ENCODE measurements at regions not wholly inside any gene's neighbourhood (a gene's known extent, or its start where the extent isn't known, plus 50 kb on each side); places are given as distances from the start of the nearest gene placed in this dataset.

DNA sequence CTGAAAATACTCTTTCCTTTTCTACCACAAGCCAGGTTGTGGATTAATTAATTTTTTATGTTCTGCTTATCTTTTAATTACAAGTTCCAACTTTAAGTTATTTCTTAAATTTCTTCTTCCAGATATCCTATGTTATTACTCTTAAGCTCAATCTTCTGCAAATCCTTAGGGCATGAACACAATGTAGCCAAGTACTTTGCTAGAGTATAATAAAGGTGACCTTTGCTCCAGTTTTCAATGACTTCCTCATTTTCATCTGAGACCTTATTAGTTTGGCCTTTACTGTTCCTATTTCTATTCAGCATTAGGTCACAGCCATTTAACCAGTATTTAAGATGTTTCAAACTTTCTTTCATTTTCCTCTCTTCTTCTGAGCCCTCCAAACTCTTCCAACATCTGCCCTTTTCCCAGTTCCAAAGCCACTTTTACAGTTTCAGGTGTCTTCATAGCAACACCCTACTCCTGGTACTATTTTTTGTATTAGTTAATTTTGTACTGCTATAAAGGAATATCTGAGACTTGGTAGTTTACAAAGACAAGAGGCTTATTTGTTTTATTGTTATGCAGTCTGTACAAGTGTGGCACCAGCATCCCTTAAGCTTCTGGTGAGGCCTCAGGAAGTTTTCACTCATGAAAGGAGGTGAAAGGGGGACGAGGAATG is 886.2 kb upstream of the GHITM start:
- DNase-seq: no peak

DNA sequence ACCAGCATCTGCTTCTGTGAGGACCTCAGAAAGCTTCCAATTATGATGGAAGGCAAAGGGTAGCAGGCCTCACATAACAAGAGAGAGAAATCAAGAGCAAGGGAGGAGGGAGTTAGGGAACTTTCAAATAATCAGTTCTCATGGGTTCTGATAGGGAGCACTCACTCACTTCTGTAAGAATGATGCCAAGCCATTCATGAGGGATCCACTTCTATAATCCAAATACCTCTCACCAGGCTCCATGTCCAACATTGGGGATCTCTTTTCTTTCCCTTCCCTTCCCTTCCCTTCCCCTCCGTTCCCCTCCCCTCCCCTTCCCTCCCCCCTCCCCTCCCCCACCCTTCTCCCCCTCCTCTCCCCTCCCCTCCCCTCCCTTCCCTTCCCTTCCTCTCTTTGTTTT is 884.6 kb upstream of the GHITM start:
- no peak for DNase-seq

DNA sequence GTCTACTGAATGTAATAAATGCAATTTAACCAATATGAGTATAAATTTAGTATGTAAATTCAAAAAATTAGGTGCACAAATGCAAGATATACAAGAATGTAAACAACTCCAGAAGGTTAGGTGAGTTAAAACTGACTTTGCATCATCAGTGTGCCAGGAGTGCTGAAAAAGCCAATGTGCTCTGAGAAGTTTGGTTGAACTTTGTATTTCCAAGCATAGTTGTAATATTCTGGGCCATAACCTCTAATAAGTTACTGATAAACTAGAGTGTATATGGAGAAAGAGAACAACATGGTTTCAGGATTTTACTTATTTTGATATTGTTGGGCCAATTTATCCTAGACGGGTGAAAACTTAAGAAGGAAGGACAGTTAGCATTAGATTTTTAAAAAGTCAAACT is 876.9 kb upstream of the GHITM start:
- no peak for DNase-seq

DNA sequence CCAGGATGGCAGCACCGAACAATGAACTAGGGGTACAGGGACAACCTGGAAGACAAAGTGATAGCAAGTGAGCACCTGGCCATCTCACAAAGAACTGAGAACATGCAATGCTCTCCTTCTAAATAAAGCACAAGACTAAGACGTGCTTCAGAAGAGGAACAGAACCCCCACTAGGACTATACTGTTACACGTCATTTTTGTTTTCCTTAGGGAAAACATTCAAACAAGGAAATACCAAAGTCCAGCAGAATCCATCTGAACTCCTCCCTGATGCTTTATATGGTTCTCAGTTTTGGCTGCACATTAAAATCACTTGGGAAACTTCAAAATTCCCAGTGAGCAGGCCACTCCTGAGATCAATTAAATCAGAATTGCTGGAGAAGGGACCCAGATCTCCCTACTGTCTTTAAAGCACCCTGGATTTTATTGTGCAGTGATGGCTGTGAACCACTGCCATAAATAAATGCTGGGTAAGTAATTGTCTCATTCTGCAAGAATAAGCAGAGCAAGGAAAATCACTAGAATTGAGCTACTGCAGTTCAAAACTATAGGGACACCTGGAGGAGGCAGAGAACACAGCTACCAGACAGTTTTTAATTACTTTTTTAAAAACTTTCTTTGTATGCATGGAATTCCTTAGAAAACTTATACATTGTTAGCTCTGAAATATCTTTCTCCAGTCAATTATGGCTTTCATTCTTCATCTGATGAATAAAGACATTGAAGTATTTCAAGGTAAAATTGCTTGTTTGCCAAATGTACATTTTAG is 866.5 kb upstream of the GHITM start:
- no peak for DNase-seq

DNA sequence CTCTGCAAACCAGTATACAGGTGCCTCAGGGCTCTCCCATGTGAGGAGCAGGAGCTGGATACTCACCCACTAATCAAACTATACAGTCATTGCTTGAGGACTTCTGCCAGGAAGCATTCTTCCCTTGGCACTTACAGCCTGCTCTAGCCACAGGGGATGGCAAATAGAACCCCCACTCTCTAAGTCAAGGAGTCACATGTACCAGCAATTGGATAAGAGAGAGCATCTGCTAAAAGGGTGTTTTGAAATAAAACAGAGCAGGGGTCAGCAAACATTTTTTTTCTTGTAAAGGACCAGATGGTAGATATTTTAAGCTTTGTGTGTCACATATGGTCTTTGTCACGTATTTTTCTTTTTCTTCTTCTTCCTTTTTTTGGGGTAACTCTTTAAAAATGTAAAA is 865.2 kb upstream of the GHITM start:
- no peak for DNase-seq

DNA sequence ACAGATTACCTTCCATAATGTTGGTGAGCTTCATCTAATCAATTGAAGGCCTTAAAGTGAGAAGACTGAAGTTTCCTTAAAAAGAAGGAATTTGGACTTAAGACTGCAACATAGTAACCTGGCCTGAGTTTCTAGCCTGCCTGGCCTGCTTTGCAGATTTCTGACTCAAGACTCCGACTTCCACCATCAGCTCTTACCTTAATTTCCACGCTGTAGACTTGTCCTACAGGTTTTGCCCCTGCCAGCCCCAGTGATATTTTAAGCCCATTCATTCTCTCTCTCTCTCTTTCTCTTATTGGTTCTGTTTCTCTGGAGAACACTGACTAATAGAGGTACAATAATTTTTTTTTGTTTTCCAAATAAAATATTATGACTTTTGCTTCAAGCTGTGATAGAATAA is 862.3 kb upstream of the GHITM start:
- no peak for DNase-seq

DNA sequence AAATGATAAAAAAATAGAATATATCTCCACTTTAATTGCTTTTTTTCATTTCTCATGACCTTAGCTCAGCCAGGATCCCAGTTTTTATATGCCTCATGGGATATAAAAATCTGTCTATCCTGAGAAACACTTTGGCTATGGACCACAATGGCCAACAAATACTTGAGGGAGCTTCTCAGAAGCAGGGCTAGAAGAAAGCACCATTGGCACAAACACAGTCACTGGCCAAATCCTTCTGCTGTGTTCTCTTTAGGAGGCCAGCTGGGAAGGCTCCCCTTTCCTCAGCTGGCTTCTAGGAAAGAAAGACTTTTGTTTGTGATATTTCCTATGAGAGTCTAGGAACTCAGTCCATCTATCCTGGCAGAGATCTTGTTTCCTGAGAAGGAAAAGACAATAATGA is 856.2 kb upstream of the GHITM start:
- DNase-seq: no peak

DNA sequence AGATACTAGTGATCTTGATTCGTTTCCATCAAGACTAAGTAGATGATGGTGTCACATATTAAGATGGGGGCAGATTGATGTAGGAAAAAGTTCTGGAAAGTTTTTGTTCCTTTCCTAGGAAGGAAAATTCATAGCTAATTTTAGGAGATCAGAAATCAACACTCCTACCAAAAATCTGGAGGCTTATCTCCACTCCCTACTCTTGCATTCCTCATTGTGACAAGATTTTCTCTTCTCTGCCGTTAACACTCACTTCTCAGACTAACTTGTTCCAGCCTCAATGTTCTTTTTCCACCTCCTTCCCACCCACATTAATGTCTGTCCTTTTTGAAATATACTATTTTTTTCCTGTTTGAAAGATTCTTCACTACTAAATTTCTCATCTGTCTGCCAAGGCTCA is 851.9 kb upstream of the GHITM start:
- DNase-seq: no peak

DNA sequence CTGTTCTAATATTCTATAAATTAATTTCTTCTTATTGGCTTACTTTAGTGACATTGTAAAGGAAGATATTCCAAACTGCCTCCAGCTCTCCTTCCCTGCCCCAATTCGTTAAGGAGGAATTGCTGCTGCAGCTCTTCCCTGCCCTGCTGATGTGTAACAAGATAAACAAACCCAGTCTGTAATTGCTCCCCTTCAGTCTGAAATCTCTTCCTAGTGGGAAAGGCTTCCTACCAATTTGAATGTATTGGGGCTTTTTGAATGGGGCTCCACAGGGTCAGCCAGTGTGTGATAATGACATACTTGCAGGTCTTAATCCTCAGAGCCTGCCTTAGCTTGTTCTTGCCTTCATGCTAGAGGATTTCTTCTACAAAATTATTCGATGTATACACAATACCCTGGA is 849.9 kb upstream of the GHITM start:
- no peak for DNase-seq

DNA sequence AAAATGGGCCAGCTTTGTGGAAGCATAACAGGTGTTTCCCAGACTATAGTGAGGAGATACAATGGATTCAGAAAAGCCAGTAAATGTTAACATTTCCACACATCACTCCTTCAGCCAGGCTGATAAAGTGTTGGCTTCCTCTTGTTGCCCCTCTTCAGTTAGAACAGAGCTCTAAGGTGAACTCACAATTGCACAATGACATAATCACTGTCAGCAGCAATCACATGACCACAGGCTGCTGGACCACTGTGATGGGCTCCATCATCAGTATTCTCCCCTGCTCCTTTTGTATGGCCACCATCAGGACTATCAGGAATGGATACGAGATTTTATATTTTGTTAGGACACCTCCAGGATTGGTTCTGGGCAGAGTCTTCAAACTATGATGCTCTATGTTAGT is 849.4 kb upstream of the GHITM start:
- no peak for DNase-seq

DNA sequence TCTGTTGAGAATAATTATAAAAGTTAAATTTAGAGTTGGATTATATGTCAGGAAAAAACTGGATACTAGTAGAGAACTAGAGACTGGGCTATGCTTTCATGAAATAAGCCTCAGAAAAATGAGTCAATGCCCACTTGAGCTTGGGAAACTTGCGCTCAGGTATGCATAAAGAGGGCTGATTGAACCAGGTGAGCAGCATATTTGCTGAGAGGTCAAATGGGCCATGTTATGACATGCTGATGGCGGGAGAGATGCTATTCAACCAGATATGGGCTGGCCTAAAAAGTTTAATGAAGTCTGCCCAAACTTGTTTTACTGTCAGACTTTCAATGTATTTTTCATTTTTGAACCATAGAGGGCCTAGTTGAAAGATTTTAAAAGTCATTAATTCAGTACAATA is 837.6 kb upstream of the GHITM start:
- DNase-seq: no peak

DNA sequence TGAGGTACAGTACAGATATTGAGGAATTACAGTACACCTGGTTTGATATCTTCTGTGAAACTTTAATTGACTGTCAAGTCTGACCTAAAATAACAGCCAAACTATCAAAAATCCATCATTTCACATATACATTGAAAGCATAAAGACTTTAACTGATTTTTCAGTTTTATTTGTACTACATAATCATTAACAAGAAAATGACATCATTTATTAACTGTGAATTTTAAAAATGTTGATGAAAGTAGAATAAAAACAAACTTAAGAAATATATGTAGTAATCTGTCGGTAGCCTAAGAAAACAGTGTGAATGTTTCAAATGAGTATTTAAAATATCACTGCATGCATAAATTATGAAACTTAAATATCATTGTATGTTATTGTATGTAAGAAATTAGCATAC is 836.7 kb upstream of the GHITM start:
- DNase-seq: no peak

DNA sequence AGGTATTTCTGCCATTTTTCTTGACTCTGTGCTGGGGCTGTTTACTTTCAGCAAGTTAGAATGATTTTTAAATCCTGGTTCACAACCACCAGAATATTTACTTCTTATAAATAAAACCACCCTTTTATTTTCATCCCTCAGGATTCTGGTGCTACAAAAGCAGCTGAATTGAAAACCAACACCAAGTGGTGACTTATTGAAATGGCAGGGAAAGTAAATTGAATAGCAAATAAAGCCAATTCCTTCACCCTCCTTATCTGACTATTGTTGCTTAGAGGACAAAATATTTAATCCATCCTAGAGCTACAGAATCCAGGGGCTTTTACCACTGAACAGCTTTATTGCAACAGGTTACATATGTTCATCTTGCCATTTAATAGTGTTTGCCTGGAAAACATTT is 828.6 kb upstream of the GHITM start:
- no peak for DNase-seq

DNA sequence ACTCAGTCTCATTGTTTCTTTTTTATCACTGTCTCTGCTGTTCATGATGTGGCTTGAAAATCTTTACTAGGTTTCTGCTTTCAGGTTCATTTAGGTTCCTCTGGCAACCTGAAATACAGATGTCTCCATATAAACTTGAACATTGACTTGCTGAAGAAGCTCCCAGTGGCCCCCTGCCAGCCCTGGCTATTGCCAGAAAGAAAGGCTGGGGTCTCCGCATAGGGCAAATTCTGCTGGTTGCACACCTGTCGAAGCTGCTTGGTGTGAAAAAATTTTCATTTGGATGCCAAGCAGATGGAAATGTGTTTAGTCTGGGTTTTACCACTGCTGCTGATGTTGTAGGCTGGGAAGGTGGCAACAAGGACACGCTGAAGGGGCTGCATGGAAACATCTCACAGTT is 826.7 kb upstream of the GHITM start:
- DNase-seq: no peak

DNA sequence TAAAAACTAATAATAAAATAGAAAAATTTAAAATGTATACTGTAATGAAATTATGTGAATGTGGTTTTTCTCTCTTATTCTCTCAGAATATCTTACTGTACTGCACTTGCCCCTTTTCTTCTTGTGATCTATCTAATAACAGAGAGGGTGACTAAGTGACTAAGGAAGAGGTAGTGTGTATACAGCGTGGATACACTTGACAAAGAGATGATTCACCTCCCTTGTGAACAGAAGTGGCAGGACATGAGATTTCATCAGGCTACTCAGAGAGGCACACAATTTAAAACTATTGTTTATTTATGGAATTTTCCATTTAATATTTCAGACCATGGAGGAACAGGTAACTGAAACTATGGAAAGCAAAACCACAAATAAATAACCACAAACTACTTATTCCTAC is 806.6 kb upstream of the GHITM start:
- DNase-seq: no peak

DNA sequence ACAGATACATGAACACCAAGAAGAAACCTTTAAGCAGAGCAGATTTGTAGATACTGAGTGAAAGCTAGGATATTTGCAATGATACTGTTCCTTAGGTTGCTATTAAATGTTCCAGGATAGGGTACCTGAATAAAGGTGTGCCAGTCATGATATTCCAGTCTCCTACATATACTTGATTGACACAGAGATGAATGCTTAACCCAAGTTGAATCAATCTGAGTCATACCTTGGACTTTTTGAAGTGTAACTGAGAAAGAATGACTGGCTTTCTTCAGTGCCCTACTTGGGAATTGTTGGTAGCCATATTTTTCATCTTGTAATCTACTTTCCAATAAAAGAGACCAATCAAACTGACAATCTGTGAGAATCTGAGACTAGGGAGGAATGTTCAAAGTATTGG is 805.7 kb upstream of the GHITM start:
- no peak for DNase-seq

DNA sequence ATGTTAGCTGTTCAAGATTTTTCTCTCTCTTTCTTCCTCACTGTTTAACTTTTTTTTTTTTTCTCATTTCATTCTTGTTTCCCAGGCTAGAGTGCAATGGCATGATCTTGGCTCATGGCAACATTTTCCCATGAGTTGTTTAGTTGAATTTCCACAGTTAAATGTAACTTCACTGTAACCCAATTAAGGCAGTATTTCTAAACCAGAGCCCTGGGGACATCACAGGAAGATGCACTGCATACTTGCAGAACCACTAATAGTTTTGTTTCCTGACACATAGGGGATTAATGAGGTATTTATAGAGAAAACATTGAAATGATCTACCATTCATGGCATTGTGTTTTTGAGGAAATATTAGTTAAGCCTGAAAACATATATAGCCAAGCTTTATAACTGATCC is 795.6 kb upstream of the GHITM start:
- DNase-seq: no peak

DNA sequence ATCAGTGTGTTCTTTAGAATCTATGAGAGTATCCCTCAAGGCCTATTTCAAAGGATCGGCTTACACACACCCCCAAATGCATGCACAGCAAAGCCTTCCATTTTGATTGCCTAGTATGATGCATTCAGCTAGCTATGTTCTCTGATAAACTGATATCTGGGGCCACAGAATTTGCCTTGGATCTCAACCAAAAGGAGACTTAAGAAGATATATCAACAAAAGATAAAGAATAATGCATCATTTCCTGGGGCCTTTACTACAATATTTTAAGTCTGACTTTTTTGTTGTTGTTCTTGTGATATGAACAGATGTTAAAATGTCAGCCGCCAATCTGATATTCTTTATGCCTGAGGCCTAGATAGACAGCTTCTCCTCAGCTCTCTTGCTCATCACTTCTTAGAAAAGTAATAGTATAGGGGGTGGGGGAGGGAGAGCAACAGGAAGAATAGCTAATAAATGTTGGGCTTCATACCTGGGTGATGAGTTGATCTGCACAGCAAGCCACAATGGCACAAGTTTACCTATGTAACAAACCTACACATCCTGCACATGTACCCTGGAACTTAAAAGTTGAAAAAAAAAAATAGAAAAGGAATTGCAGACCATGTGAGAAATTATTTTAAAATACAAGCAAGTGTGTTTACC is 792.9 kb upstream of the GHITM start:
- no peak for DNase-seq

DNA sequence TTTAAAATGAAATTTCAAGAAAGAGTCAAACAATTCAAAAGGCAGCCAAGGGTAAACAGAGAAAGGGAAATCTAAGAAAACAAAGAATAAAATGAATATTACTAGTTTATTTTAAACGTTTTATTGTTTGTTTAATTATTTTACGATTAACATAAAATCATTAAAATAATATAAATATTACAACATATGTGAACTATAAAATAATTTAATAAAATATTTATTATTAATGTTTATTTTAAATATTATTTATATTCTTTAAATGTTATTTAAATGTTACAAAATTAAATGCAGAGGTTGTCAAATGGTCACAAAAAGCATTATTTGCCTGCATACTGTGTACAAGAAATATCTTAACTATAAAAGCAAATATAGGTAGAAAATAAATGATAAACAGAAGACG is 786.7 kb upstream of the GHITM start:
- DNase-seq: no peak

DNA sequence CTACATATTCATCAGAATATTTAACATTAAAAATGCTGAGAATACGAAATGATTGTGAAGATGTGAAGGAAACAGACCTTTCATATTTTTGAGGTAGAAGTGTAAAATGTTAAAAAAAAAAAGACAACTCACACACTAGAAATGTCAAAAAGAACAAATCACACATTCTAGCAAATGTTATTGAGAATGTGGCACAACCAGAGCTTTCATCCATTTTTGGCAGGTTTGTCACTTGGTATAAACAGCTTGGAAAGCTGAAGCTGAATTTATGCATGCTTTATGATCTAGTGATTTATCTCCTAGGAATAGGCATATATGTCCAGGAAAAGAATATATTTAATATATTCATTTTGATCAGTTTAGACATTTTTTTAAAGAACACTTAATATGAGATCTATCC is 784.9 kb upstream of the GHITM start:
- DNase-seq: no peak

DNA sequence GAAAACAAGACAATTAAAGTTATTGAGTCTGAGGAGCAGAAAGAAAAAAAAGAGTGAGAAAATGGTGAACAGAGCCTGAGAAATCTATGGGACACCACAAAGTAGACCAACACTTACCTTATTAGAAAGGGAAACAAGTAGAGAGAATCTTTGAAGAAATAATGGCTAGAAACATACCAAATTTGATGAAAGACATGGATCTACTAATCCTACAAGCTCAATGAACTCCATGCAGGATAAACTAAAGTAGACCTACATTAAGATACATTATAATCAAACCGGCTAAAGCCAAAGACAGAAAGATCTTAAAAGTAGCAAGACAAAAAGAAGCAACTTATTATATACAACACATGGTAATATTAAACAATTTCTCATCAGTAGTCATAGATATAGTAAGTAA is 782.3 kb upstream of the GHITM start:
- no peak for DNase-seq

DNA sequence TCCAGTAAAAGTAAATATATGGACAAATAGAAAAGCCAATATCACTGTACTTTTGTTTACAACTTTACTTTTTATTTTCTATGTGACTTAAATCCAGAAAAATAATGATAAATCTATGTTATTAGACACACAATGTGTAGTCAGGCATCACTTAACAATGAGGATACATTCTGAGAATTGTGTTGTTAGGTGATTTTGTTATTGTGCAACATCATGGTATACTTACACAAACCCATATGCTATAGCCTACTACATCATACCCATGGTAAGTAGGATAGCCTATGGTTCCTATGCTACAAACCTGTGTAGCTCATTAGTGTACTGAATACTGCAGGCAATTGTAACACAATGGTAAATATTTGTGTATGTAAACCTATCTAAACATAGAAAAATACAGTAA is 781.7 kb upstream of the GHITM start:
- no peak for DNase-seq

DNA sequence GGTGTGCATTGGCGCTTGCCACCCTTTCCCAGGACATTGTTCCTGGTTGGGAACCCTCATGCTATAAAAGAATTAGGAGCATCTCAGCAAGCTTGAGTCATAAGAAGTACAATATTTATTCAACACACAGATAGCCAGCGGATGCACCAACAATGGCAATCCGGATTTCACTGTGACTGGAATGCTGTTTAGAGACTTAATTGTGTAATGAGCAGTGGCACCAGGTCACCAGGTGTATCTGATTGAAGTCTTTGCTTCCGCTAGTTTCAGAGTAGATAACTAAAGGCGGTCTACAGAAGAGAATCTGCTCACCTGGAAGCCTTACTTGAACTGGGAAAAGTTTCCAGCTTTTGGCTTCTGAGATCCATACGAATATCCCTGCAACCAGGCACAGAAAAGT is 772.3 kb upstream of the GHITM start:
- no peak for DNase-seq

DNA sequence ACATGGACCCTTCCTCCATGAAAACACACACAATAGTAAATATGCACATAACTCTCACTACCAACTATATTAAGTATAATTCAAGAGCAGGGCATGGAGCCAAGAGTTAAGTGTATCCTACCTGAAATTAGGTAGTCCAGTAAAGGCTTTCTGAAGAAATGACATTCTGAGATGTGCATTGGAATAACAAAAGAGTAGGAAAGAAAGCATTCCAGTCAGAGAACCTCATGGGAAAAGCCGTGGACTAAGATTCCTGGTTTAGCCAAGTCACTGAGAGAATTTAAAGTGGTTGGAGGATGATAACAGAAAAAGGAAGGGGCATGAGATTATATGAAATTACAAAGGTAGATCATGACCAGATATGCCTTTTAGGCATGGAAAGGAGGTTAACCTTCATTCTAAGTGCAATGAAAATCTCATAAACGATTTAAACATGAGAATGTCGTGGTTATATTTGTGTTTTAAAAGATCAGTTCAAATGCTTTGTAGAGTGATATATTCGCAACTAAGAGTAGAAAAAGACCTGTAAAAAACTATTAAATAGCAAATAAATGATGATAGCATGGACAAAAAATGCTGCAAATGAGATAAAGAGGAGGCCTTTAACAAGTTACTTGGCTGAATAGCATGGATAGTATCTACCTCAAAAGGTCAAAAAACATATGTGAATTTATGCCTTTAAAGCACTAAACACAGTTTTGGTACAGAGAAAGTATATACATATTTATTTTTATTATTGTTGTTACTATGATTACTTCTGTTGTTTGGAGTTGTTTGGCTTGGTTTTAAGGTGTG is 767.4 kb upstream of the GHITM start:
- DNase-seq: no peak
